PFSK-1 (cell line): ENCODE measurements at regions not wholly inside any gene's neighbourhood (a gene's known extent, or its start where the extent isn't known, plus 50 kb on each side); places are given as distances from the start of the nearest gene placed in this dataset.

Source experiments
- FOXP2 ChIP-seq: optimal IDR thresholded peaks from 2 replicates; pipeline ENCODE3; 2011; ENCODE audit warnings: borderline replicate concordance, control low read depth, inconsistent platforms; ENCODE audit not compliant: insufficient read depth; ENCODE audit errors: extremely low read length, extremely low read depth
- POLR2AphosphoS5 ChIP-seq: IDR thresholded peaks from 2 replicates; pipeline ENCODE4 v1.6.1; 2012; ENCODE audit warnings: low read depth, mild to moderate bottlenecking, control low read depth, low read length, moderate library complexity
- REST ChIP-seq, 2 experiments: IDR thresholded peaks; 2 replicates each; pipeline versions ENCODE4 v1.6.1 to v1.8.0; 2011 to 2012; ENCODE audit warnings: low read depth in 2 of 2, low read length in 2 of 2, control low read depth in 1 of 2, inconsistent platforms in 1 of 2, mild to moderate bottlenecking in 1 of 2, moderate library complexity in 1 of 2; ENCODE audit not compliant: insufficient read depth in 1 of 2
- SIN3A ChIP-seq: IDR thresholded peaks from 2 replicates; pipeline ENCODE4 v1.6.1; 2012; ENCODE audit warnings: mild to moderate bottlenecking, low read length, moderate library complexity, borderline replicate concordance; ENCODE audit not compliant: insufficient read depth
- TAF1 ChIP-seq: IDR thresholded peaks from 2 replicates; pipeline ENCODE4 v1.6.1; 2012; ENCODE audit warnings: low read length, control low read depth, borderline replicate concordance; ENCODE audit not compliant: insufficient read depth

DNA sequence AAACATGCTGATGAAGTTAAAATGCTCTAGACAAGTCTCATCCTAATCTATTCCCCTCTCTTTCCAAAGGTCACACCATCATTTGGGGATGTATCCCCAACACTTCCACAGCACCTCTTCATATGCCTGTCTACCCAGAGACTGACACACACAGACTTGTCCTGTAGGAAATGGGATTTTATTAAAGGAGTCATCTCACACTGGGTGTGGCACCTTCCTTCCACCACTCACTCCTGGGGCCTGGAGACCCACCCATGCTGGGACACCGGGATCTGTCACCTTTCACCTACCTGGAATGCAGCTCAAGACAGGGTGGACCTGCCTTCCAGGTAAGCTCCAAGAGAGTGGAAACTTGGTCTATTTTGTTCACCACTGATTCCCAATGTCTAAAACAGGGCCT lies 99.4 kb upstream of the HAND1 start:
- TF ChIP-seq SIN3A (no peak), TAF1 (no peak), FOXP2 (no peak), POLR2AphosphoS5 (no peak), REST (IDR thresholded peaks at IDR 0.05; ENCODE audit: insufficient read depth in 1 of 2, low read depth in 2 of 2, low read length in 2 of 2) (no peak)

GRCh38 chr5:154576429-154576806 lies 98.4 kb upstream of the HAND1 start:
- TF ChIP-seq REST (IDR thresholded peaks at IDR 0.05; ENCODE audit: insufficient read depth in 1 of 2, low read depth in 2 of 2, low read length in 2 of 2) (no peak), TAF1 (no peak), POLR2AphosphoS5 (no peak)

DNA sequence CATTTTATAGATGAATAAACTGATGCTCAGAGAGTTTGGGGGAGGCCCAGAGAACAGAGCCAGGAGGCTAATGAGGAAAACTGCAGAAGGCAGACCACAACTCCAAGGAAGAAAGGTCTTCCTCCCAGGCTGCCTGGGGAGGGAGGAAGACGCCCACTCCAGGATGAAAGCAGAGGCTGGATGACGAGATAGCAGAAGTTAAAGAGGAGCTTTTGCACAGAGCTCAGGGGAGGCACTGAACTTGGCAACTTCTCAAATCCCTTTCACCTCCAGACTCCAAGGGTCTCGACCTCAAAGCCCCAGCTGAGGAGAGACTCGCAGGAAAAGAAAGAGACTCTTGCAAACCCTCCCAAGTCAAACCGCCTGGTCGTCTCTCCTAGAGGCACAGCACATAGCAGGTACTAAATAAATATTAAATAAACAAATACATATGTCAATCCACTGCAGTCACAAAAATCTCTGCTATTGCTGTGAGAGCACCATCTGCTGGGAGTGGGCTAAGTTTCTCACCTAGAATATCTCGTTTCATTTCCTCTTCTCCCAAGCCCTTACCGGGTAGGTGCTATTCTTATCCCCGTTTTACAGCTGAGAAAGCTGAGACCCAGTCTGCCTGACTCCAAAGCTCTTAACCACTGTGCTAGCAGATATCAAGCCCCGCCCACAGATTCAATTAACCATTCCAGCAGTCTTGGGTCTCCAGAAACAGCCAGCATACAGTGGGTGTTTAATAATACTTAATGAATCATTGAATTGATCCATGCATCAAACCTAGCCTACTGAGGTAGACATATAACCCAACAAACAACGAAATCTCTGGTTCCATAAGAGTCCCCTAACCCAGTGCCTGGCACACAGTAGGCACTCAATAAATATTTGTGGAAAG lies 97.8 kb upstream of the HAND1 start:
- no peak for TF ChIP-seq FOXP2

DNA sequence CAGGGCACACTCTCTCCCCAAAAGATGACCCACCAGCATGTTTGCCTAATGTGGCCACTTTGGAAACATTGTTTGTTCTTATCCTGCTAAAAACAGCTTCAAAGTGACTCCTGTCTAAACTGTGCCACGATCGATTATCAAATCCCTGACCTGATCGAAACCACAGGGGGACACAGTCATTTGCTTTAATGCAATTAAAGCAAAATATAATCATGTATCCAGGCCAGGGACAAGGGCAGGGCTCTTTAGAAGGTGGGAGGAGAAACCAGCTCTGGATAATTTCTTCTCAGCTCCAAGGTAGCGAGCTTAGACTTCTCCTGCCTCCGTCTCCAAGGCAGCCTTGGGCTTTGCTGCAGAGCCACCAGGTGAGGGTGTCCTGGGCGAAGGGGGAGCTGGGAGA lies 95.0 kb upstream of the HAND1 start:
- TF ChIP-seq POLR2AphosphoS5 (no peak), REST (IDR thresholded peaks at IDR 0.05; ENCODE audit: insufficient read depth in 1 of 2, low read depth in 2 of 2, low read length in 2 of 2) (no peak), FOXP2 (no peak), TAF1 (no peak), SIN3A (no peak)

DNA sequence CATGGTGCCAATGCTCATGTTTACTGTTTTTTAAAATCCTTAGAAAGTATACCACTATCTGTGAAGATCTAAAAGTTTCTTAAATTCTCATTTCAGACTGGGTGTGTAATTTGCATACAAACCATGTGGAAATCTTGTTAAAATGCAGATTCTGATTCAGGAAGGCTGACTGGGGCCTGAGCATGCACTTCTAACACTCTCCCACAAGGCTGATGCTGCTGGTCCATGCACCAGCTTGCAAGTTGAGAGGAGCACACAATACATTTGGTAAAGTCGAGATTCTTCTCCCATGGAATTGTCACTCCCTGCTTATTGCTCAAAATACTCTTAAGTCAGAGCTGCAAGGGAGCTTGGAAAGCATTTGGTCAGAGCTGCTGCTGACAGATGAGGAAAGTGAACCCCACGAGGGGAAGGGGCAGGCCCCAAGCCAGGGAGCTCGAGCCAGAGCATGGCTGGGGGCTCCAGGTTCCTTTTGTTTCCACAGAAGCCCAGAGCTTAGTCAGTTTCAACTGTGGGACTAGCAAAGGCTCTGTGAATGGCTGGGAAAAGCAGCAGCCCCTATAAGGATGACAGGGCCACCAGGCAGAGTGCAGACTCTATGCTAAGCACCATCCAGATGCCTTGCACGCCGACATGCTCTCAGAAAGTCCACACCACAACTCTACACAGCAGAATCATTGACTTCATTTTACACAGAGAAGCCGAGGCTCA lies 93.5 kb upstream of the HAND1 start:
- no peak for TF ChIP-seq REST (IDR thresholded peaks at IDR 0.05; ENCODE audit: insufficient read depth in 1 of 2, low read depth in 2 of 2, low read length in 2 of 2)
- no peak for TF ChIP-seq SIN3A
- no peak for TF ChIP-seq FOXP2
